ENCODE measurements at regions not wholly inside any gene's neighbourhood (a gene's known extent, or its start where the extent isn't known, plus 50 kb on each side); places are given as distances from the start of the nearest gene placed in this dataset.

DNA sequence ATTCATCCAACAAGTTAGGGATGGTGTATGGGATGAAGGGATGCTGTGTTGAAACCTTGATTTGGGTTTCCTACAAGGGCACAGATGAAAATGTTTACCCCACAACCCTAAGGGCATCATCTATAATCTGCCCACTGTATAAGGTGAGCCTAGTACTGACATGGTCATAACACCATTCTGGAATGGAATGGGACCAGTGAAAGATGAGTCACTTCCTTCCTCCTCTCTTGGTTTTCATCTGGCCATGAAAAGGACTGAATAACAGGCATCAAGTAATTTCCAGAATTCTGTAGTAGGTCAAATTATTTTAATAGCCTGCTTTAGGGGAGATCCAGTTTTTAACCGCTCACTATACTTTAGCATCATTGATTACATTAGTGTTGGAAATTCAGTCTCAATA is 538.6 kb downstream of the NR2F2 start:
- Histone ChIP-seq H3K4me1 (ENCODE audit: control insufficient read depth, extremely low read depth, insufficient read depth, low read length) (no peaks in the 10 kb centered on the region), H4K20me1 (ENCODE audit: control insufficient read depth, extremely low read depth, insufficient read depth, low read length) (no peaks in the 10 kb centered on the region), H3K27ac (ENCODE audit: control insufficient read depth, insufficient read depth, low read length) (no peak overlapping the region), H3K36me3 (ENCODE audit: control insufficient read depth in 2 of 2, extremely low read depth in 1 of 2, insufficient read depth in 2 of 2, low read length in 2 of 2) (no peaks in the 10 kb centered on the region), H3K9ac (ENCODE audit: control insufficient read depth, extremely low read depth, insufficient read depth, low read length) (no peak overlapping the region), H3K9me1 (ENCODE audit: control insufficient read depth, extremely low read depth, insufficient read depth, low read length) (no peaks in the 10 kb centered on the region), H3K4me3 (ENCODE audit: control insufficient read depth in 2 of 3, extremely low read depth in 1 of 3, insufficient read depth in 2 of 3, low read depth in 1 of 3, low read length in 3 of 3) (no peak overlapping the region), H2AFZ (ENCODE audit: control insufficient read depth, low read length) (no peak overlapping the region), H3K79me2 (ENCODE audit: control insufficient read depth, insufficient read depth, low read length) (no peaks in the 10 kb centered on the region), H3K4me2 (ENCODE audit: control insufficient read depth, extremely low read depth, insufficient read depth, low read depth, low read length) (no peak overlapping the region), H3K9me3 (ENCODE audit: control insufficient read depth, low read depth, low read length) (no peaks in the 10 kb centered on the region), H3K27me3 (ENCODE audit: control insufficient read depth, extremely low read depth, insufficient read depth, low read length) (no peaks in the 10 kb centered on the region)
- no peak for DNase-seq (ENCODE audit: low read depth, low spot score)
- dilution Hi-C loops (cut with MboI; ENCODE audit: extremely low pct_ligation_motif_present, low sequenced_read_pairs), result no loop called here
- TF ChIP-seq, protein P1, sequence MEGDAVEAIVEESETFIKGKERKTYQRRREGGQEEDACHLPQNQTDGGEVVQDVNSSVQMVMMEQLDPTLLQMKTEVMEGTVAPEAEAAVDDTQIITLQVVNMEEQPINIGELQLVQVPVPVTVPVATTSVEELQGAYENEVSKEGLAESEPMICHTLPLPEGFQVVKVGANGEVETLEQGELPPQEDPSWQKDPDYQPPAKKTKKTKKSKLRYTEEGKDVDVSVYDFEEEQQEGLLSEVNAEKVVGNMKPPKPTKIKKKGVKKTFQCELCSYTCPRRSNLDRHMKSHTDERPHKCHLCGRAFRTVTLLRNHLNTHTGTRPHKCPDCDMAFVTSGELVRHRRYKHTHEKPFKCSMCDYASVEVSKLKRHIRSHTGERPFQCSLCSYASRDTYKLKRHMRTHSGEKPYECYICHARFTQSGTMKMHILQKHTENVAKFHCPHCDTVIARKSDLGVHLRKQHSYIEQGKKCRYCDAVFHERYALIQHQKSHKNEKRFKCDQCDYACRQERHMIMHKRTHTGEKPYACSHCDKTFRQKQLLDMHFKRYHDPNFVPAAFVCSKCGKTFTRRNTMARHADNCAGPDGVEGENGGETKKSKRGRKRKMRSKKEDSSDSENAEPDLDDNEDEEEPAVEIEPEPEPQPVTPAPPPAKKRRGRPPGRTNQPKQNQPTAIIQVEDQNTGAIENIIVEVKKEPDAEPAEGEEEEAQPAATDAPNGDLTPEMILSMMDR (optimal IDR thresholded peaks at IDR 0.05 in 1 of 3, IDR thresholded peaks at IDR 0.05 in 1 of 3, conservative IDR thresholded peaks at IDR 0.05 in 1 of 3; ENCODE audit: extremely low read depth in 1 of 3, insufficient read depth in 2 of 3, low read length in 3 of 3), result no peak
- no peak for TF ChIP-seq EZH2 (IDR thresholded peaks at IDR 0.05; ENCODE audit: low read length)
- peak; percentile 77 for FAIRE-seq

DNA sequence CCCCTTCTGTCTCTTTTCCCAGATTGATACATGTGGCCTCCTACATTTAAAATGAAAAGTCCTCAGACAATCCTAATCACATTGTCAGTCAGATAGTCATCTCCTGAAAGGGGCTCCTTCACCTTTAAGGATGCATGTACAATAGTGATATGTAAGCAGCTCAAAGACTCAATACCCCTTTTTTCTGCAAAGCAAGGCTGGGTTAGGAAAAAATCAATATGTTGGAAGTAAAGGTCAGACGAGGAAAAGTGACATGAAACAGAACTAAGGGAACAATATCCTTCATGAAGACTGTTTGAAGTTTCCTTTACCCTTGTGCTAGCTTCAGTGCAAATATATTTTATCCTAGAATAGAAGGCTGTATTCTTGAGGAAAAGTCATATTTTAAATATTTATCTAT is 539.3 kb downstream of the NR2F2 start:
- H3K79me2 ChIP-seq (ENCODE audit: control insufficient read depth, insufficient read depth, low read length), result no peaks in the 10 kb centered on the region
- no peaks in the 10 kb centered on the region for H4K20me1 ChIP-seq (ENCODE audit: control insufficient read depth, extremely low read depth, insufficient read depth, low read length)
- no peaks in the 10 kb centered on the region for H3K4me1 ChIP-seq (ENCODE audit: control insufficient read depth, extremely low read depth, insufficient read depth, low read length)
- H3K27ac ChIP-seq (ENCODE audit: control insufficient read depth, insufficient read depth, low read length), result no peak overlapping the region
- dilution Hi-C loops (cut with MboI; ENCODE audit: extremely low pct_ligation_motif_present, low sequenced_read_pairs), result no loop called here
- no peak for FAIRE-seq
- no peaks in the 10 kb centered on the region for H3K9me3 ChIP-seq (ENCODE audit: control insufficient read depth, low read depth, low read length)
- no peak overlapping the region for H2AFZ ChIP-seq (ENCODE audit: control insufficient read depth, low read length)
- TF ChIP-seq, protein P1 (optimal IDR thresholded peaks at IDR 0.05 in 1 of 3, IDR thresholded peaks at IDR 0.05 in 1 of 3, conservative IDR thresholded peaks at IDR 0.05 in 1 of 3; ENCODE audit: extremely low read depth in 1 of 3, insufficient read depth in 2 of 3, low read length in 3 of 3), result no peak
- TF ChIP-seq EZH2 (IDR thresholded peaks at IDR 0.05; ENCODE audit: low read length), result no peak
- no peak for DNase-seq (ENCODE audit: low read depth, low spot score)
- no peak overlapping the region for H3K4me3 ChIP-seq (ENCODE audit: control insufficient read depth in 2 of 3, extremely low read depth in 1 of 3, insufficient read depth in 2 of 3, low read depth in 1 of 3, low read length in 3 of 3)
- H3K27me3 ChIP-seq (ENCODE audit: control insufficient read depth, extremely low read depth, insufficient read depth, low read length), result no peaks in the 10 kb centered on the region
- H3K9me1 ChIP-seq (ENCODE audit: control insufficient read depth, extremely low read depth, insufficient read depth, low read length), result no peaks in the 10 kb centered on the region
- H3K4me2 ChIP-seq (ENCODE audit: control insufficient read depth, extremely low read depth, insufficient read depth, low read depth, low read length), result no peak overlapping the region
- no peak overlapping the region for H3K9ac ChIP-seq (ENCODE audit: control insufficient read depth, extremely low read depth, insufficient read depth, low read length)
- no peaks in the 10 kb centered on the region for H3K36me3 ChIP-seq (ENCODE audit: control insufficient read depth in 2 of 2, extremely low read depth in 1 of 2, insufficient read depth in 2 of 2, low read length in 2 of 2)
